NCI-H510A (cell line): ENCODE measurements at regions not wholly inside any gene's neighbourhood (a gene's known extent, or its start where the extent isn't known, plus 50 kb on each side); places are given as distances from the start of the nearest gene placed in this dataset.

ENCODE experiments used
- DNase-seq: peaks from one replicate; lab custom pipeline; 2025; lab: John Stamatoyannopoulos, UW

GRCh38 chr13:100855151-100855550 is 180.6 kb upstream of the TMTC4 start:
- DNase-seq, result no peak

- DNase-seq, result no peak
Observed at GRCh38 chr13:100854006-100854405, 179.4 kb upstream of the TMTC4 start.

GRCh38 chr13:100853434-100853833 is 178.8 kb upstream of the TMTC4 start:
- DNase-seq, result no peak

GRCh38 chr13:100852146-100852545 is 177.6 kb upstream of the TMTC4 start:
- DNase-seq, result no peak

GRCh38 chr13:100848304-100848703 is 173.7 kb upstream of the TMTC4 start:
- no peak for DNase-seq

- DNase-seq, result no peak
Observed at GRCh38 chr13:100845128-100845757, 170.6 kb upstream of the TMTC4 start.

GRCh38 chr13:100842136-100842535 is 167.5 kb upstream of the TMTC4 start:
- no peak for DNase-seq

- no peak for DNase-seq
Observed at GRCh38 chr13:100838387-100838786, 163.8 kb upstream of the TMTC4 start.

- DNase-seq, result no peak
Observed at GRCh38 chr13:100837631-100838030, 163.0 kb upstream of the TMTC4 start.

GRCh38 chr13:100836711-100837110 is 162.1 kb upstream of the TMTC4 start:
- DNase-seq, result no peak

GRCh38 chr13:100835695-100836094 is 161.1 kb upstream of the TMTC4 start:
- no peak for DNase-seq

- no peak for DNase-seq
Observed at GRCh38 chr13:100833427-100833826, 158.8 kb upstream of the TMTC4 start.

- DNase-seq, result no peak
Observed at GRCh38 chr13:100828226-100828625, 153.6 kb upstream of the TMTC4 start.

GRCh38 chr13:100827489-100828176 is 153.0 kb upstream of the TMTC4 start:
- DNase-seq, result no peak

- DNase-seq, result no peak
Observed at GRCh38 chr13:100826441-100826840, 151.8 kb upstream of the TMTC4 start.

- DNase-seq, result no peak
Observed at GRCh38 chr13:100825557-100825956, 151.0 kb upstream of the TMTC4 start.

GRCh38 chr13:100824366-100824765 is 149.8 kb upstream of the TMTC4 start:
- DNase-seq, result no peak

GRCh38 chr13:100823448-100823847 is 148.9 kb upstream of the TMTC4 start:
- no peak for DNase-seq

GRCh38 chr13:100822871-100823443 is 148.4 kb upstream of the TMTC4 start:
- DNase-seq, result no peak

GRCh38 chr13:100818711-100819110 is 144.1 kb upstream of the TMTC4 start:
- no peak for DNase-seq

GRCh38 chr13:100817928-100818327 is 143.3 kb upstream of the TMTC4 start:
- DNase-seq, result no peak

GRCh38 chr13:100815476-100816046 is 141.0 kb upstream of the TMTC4 start:
- DNase-seq, result no peak

- no peak for DNase-seq
Observed at GRCh38 chr13:100812982-100813584, 138.5 kb upstream of the TMTC4 start.
